GM12892 (cell line): ENCODE measurements at regions not wholly inside any gene's neighbourhood (a gene's known extent, or its start where the extent isn't known, plus 50 kb on each side); places are given as distances from the start of the nearest gene placed in this dataset.

Source experiments
- DNase-seq: peaks from one replicate; pipeline ENCODE4 v3.0.0; 2011; ENCODE audit not compliant: insufficient read length
- FAIRE-seq: peaks from 2 replicates; lab custom pipeline; 2011; peaks lifted over from hg19 to GRCh38; lab: Jason Lieb, UNC
- POLR2A ChIP-seq: IDR thresholded peaks from 2 replicates; pipeline ENCODE4 v1.6.1; 2011; ENCODE audit warnings: low read depth, low read length, control low read depth
- POLR2AphosphoS5 ChIP-seq: IDR thresholded peaks from 2 replicates; pipeline ENCODE4 v1.6.1; 2011; ENCODE audit warnings: low read depth, low read length, control low read depth
- TAF1 ChIP-seq: IDR thresholded peaks from 2 replicates; pipeline ENCODE4 v1.6.1; 2011; ENCODE audit warnings: low read depth, mild to moderate bottlenecking, control low read depth, low read length, borderline replicate concordance

GRCh38 chr2:175662335-175662734, 339.7 kb downstream of the LNPK start:
- TF ChIP-seq TAF1, result no peak
- no peak for TF ChIP-seq POLR2AphosphoS5
- no peak for TF ChIP-seq POLR2A
- FAIRE-seq, result no peak

GRCh38 chr2:175648577-175649063, 353.4 kb downstream of the LNPK start:
- TF ChIP-seq TAF1, result no peak
- no peak for TF ChIP-seq POLR2A
- no peak for TF ChIP-seq POLR2AphosphoS5
- DNase-seq (no peak), FAIRE-seq (no peak)

More at GRCh38 chr2:175662335-175662734, 339.7 kb downstream of the LNPK start:
- no peak for DNase-seq

DNA sequence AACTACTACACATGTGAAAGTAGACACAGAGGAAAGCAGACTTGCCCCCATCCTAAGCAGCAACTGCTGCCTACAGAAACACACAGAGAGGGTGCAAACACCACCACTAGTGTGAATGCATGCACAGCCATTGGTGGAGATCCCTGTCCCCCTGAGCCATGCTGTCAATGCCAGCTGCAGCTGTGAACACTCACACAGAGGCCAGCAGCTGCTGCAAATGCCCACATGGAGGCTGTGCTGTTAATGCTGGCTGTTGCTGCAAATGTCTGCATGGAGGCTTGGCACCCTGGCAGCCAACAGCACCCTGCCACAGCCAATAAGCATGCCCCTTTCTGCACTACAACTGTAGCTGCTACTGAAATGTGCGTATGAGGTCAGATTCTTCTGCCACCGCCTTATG, 355.0 kb downstream of the LNPK start:
- TF ChIP-seq POLR2A (no peak), TAF1 (no peak), POLR2AphosphoS5 (no peak)
- no peak for DNase-seq
- no peak for FAIRE-seq

GRCh38 chr2:175640655-175641054, 361.4 kb downstream of the LNPK start:
- no peak for TF ChIP-seq POLR2AphosphoS5
- TF ChIP-seq POLR2A, result no peak
- TF ChIP-seq TAF1, result no peak
- FAIRE-seq (no peak), DNase-seq (no peak)

- DNase-seq (no peak), FAIRE-seq (no peak)
- TF ChIP-seq POLR2A, result no peak
- TF ChIP-seq POLR2AphosphoS5, result no peak
- no peak for TF ChIP-seq TAF1
Measured at GRCh38 chr2:175633227-175633626, 368.8 kb downstream of the LNPK start.

GRCh38 chr2:175631245-175631623, 370.8 kb downstream of the LNPK start:
- no peak for TF ChIP-seq POLR2AphosphoS5
- TF ChIP-seq TAF1, result no peak
- TF ChIP-seq POLR2A, result no peak
- no peak for DNase-seq
- no peak for FAIRE-seq

DNA sequence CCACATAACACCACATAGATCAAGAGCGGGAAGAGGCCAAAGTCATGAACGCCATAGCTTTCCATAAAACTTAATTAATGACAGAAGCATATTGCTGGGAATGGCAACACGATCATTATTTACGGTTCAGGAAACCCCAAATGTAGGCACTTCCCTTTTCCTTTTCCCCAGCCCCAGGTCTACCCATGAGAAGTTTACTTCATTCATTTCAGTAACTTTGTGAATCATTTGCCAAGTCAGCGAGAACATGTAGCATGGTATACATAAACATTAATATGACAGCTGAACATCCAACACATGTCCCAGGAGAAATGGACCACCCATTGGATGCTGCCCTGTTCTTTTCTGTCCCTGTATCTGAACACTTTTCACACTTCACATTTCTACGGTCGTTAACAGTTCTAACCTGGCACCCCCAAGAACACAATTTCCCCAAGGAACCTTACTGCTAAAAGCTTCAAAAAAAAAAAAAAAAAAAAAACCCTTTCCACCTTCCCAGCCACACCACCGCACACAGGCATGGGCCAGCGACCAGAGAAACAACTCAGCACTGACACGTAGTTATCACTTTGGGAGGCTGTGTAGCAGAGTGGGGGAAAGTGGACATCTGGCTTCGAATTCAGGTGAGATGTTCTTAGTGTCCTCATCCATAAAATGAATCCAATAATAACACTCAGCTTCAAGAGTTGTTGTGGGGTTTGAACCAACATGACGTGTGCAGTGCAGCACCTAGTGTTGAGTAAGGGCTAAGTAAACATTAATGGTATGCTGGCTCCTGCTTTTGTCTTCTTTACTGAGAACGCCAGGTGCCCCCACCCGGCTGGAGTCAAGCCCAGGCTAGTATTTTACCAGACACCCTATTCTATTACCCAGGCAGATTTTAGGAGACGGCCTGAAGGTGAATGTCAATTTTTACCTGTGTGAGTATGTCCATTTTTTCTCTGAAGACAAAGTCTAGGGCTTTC, 371.5 kb downstream of the LNPK start:
- FAIRE-seq (no peak), DNase-seq (no peak)
- TF ChIP-seq POLR2A, result no peak
- no peak for TF ChIP-seq POLR2AphosphoS5
- TF ChIP-seq TAF1, result no peak

GRCh38 chr2:175628243-175628642, 373.8 kb downstream of the LNPK start:
- TF ChIP-seq TAF1 (no peak), POLR2A (no peak), POLR2AphosphoS5 (no peak)
- no peak for DNase-seq
- FAIRE-seq, result no peak

DNA sequence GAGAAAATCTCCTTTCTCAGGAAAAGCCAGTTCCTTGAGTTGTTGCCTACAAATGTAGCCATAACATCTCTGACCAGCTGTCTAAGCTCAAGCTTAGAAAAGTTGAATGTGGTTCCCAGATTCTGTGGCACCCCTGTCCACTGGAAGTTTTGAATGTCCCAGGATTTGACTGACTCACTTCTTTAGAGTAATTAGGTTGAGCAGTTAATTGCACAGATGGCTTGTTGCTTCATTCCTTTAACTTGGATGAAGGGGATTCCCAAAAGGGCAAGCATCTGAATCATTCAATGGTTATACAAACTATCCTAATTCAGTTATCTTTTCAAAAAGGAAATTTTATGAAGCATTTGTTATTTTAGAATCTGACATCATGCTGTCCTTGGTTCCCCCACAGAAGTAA, 374.7 kb downstream of the LNPK start:
- no peak for DNase-seq
- no peak for TF ChIP-seq POLR2AphosphoS5
- no peak for TF ChIP-seq POLR2A
- FAIRE-seq, result no peak

GRCh38 chr2:175626796-175627195, 375.3 kb downstream of the LNPK start:
- TF ChIP-seq POLR2AphosphoS5, result no peak
- no peak for FAIRE-seq
- DNase-seq, result no peak

GRCh38 chr2:175624785-175625184, 377.3 kb downstream of the LNPK start:
- FAIRE-seq, result no peak
- DNase-seq, result no peak
- no peak for TF ChIP-seq POLR2AphosphoS5
- no peak for TF ChIP-seq POLR2A
- TF ChIP-seq TAF1, result no peak

DNA sequence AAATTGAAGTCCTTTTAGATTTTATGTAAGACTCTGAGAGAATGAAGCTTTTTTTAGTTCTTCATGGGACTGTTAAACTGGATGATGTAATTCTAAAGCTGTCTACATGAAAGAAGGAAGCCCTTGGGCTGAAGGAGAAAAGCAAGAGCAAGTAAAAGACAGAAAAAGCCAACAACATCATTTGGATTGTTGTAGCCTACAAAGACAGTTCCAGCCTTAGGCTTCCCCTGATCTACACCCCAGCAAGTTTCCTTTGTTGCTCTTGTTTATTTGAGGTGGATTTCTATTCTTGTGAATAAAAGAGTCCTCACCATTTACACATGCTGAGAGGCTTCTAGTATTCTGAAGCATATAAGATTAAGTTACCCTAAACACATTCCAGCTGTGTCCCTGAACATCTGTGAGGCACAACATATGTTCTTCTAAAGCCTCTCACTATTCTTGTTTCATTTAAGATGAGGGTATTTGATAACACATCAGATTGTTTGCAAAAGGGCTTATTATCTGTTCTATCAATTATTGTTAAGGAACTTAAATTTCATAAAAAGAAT, 377.8 kb downstream of the LNPK start:
- no peak for FAIRE-seq
- TF ChIP-seq TAF1 (no peak), POLR2A (no peak), POLR2AphosphoS5 (no peak)
- DNase-seq, result no peak
